HK-2 (cell line): ENCODE measurements at regions not wholly inside any gene's neighbourhood (a gene's known extent, or its start where the extent isn't known, plus 50 kb on each side); places are given as distances from the start of the nearest gene placed in this dataset.
"Not testable (repeated sequence)": the region's sequence is repeated elsewhere in the genome, so short reads cannot be mapped to it uniquely, and the experiment has no call there.

ENCODE experiments used
- DNase-seq: peaks from one replicate; pipeline ENCODE4 v3.0.0-alpha.2; 2018; ENCODE audit not compliant: unreplicated experiment

DNA sequence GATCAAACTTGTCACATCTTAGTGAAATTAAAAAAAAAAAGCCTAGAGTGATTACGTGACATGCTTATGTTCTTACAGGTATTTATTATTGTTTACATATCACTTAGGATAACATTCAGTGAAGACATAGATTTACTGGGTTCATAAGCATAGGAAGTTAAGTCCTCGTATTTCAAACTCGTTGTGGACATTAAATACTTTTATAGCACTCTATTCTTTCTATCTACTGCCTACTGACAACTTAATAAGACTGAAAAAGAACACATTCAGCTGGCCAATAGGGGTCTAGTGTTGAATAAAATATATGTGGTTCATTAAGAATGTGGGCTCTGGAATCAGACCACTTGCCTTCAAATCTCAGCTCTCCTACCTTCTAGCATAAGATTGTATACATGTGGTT lies 1927.4 kb downstream of the PCDH9 start:
- DNase-seq, result no peak

DNA sequence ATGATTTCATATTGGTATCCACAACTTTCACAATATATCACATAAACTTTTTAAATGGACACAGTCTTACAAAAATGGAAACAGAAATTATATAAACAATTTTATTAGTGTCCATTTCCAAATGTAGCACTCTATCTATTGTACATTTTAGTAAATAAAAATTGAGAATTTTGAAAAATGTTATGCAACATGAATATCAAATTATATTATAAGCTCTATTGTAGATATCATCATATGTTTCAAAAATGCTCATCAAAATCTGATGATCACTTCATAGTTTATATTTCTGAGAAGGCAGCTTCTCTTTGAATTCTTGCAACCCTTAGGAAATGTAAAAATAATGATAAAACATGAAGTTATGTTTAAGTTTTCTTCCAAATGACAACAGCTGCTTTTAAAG lies 1928.6 kb downstream of the PCDH9 start:
- no peak for DNase-seq

DNA sequence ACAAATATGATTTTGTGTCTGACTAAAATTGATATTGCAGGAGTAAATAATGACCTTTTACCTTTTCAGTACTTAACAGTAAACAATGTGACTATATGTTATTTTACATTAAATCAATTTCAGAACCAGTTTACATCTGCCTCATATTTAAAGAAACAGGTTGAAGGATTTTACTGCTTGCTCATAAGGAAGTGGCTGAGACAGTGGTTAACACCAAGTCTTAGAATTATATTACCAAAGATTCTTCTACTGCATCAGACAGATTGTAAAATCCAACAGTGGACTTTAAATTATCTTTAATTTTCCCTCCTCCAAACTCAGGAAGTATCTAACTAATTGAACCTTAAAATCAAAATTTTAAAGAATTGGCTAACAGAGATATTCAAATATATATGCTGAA lies 1929.9 kb downstream of the PCDH9 start:
- DNase-seq, result no peak

DNA sequence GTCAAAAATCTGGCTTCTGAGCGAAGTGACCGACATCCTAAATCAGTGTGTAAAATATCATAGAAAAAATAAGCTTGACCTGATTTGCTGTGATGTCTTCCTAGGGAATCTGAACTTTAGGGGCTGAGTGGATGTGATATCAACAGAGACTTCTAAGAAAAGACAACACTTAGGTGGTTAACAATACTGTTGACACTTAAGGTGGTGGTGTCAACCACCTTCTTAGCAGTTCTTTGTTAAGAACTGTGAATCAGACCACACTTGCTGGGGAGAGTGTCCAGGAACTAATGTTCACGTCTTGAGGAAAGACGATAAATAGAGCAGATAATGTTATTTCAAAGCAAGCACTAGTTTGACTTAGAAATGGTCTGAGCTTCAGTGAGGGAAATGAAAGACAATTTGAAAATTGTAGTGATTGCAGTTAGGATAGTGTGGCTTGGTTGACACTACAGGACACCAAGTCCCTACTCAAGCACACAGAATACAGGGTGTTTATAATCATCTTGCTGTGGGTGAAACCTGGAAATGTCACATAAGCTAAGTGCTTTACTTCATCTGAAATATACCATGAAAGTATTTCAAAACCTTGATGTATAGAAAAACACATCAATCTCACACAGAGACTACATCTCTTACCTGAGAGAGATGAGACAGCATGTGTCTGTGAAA lies 1936.5 kb downstream of the PCDH9 start:
- DNase-seq, result no peak

DNA sequence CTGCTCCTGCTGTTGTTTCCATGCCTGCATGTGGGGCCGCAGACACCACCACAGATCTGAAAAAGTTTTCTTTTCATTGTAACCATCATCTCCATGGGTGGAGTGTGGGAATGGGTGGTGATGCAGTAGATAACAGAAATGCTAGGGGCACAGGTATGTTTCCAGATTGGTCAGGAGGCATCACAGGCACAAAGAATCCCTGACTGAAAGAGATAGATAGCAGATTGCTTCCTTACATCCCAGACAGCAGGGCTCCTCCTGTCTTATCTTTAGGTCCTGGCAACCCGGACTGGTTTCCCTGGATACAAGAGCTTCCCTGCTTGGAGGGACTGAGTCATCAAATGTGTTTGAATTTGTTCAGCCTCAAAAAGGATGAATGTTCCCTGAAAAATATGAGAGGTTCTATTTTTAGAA lies 1937.6 kb downstream of the PCDH9 start:
- DNase-seq, result no peak

DNA sequence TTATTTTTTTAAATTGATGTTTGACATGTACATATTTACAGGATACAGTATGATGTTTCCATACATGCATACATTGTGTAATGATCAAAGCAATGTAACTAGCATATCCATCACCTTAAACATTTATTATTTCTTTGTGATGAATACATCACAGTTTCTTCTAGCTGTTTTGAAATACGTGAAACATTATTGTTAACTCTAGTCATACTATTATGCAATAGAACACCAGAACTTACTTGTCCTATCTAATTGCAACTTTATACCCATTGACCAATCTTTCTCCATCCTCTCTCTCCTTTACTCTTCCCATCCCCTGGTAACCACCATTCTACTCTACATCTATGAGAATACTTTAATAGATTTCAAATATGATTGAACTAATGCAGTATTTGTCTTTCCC lies 1942.7 kb downstream of the PCDH9 start:
- no peak for DNase-seq

DNA sequence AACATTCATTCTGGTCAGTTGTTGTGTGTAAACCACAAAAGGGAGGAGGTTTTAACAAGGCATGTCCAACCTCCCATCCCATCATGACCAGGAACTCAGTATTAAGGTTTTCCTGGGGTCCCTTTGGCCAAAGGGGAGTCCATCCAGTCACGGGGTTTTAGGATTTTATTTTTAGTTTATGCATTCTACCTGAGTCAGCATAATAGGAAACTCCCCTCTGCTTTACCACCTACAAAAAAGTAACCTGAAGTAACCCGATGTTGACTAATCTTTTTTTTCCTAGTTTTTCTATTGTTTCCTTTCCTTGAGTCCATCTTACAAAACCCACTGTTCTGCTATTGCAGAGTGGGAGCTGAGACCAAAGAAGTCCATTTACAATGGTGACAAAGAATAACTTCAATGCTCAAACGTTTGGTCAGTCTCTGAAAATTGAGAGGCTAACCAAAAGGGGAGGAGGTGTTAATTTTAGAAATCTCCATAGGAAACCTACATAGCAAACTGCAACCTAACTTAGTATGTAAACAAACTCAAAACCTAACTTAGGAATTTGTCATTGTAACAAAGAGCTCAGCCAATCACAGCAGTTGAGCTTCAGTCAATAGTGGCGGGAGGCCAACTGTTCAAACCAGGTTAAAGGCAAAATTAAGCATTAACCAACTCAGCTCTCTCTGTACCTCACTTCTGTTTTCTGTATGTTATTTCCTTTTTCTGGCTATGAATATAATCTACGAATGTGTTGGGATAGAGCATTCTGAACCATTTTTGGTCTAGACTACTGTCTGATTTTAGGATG lies 1954.1 kb downstream of the PCDH9 start:
- no peak for DNase-seq

DNA sequence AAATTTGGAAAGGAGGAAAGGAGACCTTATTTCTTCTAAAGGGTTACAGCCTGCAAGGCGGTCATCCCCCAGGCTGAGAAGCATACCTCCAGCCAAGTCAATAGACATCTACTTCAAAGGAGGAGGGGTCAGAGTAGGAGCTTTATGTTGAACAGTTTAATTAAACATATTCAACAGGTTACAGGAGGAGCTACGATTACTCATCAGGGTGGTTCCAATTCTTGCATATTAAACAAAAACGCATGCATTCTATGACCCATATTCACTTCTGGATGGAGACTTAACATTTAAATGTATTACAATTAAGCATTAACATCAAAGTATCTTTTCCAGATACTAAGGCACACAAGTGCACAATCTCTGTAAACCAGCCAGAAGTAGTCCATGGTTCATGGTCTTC lies 1955.0 kb downstream of the PCDH9 start:
- no peak for DNase-seq

DNA sequence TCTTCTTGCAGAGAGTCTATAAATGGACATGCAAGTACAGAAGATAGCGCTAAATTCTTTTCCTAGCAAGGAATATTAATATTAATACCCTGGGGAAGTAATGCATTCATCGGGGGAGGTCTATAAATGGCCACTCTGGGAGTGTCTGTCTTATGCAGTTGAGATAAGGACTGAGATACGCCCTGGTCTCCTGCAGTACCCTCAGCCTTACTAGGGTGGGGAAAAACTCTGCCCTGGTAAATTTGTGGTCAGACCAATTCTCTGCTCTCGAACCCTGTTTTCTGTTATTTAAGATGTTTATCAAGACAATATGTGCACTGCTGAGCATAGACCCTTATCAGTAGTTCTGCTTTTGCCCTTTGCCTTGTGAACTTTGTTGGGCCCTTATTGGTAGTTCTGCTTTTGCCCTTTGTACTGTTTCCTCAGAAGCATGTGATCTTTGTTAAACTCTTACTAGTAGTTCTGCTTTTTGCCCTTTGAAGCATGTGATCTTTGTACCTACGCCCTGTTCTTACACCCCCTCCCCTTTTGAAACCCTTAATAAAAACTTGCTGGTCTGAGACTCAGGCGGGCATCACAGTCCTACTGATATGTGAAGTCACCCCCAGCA lies 1956.2 kb downstream of the PCDH9 start:
- not testable (repeated sequence) for DNase-seq

DNA sequence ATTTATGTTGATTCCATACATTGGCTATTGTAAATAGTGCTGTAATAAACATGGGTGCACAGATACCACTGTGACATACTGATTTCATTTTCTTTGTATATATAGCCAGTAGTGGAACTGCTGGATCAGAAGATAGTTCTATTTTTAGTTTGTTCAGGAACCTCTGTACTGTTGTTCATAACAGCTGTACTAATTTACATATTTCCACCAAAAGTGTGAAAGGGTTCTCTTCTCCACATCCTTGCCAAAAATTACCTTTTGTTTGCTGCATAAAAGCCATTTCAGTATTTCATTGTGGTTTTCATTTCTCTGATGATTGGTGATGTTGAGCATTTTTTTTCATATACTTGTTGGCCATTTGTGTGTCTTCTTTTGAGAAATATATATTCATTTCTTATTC lies 1962.1 kb downstream of the PCDH9 start:
- DNase-seq, result no peak

DNA sequence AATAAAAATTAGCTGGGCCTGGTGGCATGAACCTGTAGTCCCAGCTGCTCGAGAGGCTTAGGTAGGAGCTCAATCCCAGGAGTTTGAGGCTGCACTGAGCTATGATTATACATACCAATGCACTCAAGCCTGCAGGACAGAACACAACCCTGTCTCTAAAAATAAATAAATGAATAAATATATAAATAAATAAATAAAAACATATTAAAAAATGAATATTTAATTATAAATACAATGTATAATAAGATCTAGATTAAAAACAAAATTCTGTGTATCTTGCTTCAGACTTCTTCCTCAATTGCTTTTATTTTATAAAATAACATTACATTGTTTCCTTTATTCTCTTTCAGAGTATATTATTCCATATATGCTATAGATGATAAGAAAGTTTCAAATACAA lies 1964.1 kb downstream of the PCDH9 start:
- no peak for DNase-seq

DNA sequence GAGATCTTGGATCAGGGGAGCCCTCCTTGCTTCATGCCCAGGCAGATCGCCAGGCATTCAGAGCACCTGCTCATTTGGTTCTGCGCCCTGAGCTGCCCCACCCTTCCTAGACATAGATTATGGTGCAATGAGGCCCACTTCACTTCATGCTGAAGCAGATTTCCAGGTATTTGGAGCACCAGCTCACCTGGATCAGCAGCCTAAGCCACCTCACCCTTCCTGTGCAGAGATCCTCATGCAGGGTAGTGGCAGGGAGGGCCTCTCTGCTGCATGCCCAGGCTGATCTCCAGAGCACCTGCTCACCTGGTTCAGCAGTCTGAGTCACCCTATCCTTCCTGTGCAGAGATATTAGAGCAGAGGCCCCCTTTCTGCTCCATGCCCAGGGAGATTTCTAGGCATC lies 1966.1 kb downstream of the PCDH9 start:
- no peak for DNase-seq

DNA sequence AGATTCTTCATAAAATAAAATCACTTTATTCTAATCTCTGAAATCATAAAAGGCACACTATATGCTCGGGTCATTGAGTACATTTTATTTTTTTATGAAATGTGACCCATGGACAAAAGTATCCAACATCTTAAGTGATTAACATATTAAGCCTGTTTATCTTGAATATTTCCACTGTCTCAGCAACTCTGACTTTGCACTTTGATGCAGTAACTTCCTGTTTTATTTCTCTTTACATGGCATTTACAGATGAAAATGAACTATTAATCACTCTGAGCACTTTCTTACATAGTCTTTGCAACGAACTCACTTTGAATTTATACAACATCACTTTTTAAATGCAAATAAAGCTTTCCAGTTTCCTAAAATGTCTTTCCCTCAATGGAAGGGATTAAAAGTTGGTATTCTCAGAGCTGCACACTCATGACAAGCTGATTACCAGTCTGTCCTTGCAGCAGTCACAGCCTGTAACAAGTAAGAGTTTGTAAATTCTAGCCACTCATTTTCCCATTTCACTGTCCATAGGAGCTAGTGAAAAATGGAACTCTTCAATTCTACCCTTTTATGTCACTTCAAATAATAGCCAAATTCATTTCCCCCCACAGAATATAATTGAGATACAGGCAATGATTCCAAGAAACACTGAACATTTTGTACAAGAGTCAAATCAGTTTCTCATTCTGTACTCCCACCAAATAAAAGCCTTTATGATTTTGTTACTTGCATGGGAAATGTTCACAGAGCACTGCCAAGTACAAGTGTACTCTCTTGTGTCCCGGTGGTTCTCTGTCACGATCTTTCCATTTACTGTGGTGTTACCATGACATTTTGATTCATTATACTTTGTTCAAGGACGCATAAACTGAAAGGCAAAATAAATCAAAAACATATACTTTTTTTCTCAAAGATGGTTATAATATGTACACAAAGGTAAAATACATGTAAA lies 1968.9 kb downstream of the PCDH9 start:
- no peak for DNase-seq

DNA sequence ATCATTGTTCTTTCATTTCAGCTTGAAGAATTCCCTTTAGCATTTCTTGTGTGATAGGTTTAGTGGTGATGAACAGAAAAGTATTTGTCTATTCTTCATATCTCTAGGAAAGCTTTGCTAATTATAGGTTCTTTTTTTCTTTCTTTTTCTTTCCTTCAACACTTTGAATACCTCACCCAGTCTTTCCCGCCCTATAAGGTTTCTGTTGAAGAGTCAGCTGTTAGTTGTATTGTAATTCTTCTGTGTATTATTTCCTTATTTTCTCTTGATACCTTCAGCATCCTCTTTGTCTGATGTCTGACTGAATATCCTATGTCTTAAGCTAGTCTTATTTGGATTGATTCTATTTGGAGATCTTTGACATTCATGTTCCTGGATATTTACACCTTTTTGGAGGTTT lies 1989.4 kb downstream of the PCDH9 start:
- no peak for DNase-seq

DNA sequence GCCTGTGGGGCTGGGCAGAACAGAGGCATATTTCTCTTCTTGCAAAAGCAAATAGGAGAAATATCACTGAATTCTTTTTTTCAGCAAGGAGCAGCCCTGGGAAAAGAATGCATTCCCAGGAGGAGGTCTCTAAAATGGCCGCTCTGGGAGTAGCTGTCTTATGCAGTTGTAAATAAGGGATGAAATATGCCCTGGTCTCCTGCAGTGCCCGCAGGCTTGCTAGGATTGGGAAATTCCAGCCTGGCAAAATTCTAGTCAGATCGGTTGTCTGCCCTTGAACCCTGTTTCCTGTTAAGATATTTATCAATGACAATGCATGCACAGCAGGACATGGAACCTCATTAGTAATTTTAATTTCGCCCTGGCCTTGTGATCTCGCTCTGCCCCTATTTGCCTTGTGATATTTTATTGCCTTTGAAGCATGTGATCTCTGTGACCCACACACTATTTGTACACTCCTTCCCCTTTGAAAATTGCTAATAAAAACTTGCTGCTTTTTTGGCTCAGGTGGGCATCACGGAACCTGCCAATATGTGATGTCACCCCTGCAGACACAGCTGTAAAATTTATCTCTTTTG lies 1993.2 kb downstream of the PCDH9 start:
- DNase-seq, result no peak

DNA sequence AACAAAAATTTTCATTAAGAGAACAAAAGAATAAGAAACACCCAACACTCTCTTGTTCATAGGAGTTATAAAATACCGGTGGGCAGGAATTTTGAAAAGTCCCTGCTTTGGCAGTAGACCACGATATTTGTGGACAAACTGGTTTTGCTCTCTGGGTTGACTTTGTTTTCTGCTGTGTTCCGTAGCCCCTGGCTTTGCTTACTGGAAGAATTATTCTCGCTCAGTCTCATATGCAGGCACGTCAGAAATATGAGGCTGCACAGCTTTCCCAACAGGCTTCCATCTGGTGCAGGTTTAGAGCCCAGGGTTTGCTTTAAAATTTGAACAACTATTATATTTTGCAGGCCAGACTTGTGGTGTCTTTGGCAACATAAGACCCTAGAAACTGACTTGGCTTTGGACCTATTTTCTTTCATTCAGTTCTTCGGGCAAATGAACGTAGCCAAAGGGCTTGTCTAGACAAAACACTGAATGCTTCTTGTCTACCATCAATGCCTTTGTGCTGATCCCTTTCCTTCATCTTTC lies 2012.6 kb downstream of the PCDH9 start:
- no peak for DNase-seq

DNA sequence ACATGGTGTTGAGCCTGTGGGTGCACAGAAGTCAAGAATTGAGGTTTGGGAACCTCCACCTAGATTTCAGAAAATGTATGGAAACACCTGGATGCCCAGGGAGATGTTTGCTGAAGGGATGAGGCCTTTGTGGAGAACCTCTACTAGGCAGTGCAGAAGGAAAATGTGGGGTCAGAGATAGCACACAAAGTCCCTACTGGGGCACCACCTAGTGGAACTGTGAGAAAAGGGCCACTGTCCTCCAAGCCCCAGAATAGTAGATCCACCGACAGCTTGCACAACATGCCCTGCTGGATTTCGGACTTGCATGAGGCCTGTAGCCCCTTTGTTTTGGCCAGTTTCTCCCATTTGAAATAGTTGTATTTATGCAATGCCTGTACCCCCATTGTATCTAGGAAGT lies 2027.3 kb downstream of the PCDH9 start:
- not testable (repeated sequence) for DNase-seq

DNA sequence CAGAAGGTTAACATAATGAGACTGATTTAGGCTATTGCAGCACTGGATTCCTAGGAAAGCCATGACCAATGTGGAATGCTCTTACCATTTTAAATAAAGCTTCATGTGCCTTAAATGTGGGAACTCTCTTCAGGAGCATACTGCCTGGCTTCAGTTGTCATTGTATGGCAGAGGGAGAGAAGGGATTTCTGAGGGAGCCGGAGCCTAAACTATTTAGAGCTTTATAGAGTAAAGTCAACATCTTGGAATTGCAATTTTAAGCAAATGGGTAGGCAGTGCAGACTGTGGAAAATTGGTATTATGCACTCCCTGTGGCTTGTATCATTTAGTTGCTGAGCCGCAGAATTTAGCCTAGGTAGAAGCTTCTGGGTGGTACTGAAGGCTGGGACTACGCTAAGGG lies 2041.4 kb downstream of the PCDH9 start:
- DNase-seq, result no peak

DNA sequence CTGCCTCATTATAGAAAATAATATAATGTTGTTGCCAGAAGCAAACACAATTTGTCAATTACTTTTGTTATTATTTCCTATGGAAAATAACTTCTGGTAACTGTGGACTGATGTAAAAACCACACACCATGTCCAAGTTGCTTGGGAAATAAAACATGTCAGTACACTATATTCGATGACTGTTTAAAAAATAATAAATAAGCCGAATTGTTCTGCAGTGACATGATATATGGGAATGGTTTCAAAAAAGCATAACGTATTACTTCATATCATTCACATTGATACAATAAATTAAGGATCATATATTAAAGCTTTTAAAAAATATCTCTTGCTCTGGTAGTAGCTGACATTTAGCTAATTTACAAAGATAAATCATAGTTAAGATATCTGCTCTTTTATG lies 2062.1 kb downstream of the PCDH9 start:
- no peak for DNase-seq

DNA sequence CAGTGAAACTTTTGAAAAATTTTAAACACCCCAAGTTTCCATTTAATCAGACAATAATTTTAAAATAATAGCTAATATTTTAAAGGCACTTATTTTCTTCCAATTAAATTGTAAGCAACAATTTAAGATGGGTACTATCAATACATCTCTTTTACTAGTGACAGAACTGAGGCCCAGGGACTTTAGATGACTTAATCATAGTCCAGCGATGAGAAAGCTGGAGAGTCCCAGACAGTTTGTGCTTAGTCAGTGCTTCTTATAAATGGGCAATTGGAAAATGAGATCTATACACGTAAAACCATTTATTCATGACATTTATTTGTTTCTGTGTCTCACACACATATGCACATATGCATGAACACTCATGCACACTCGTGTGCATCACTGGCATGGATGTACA lies 2063.5 kb downstream of the PCDH9 start:
- no peak for DNase-seq

DNA sequence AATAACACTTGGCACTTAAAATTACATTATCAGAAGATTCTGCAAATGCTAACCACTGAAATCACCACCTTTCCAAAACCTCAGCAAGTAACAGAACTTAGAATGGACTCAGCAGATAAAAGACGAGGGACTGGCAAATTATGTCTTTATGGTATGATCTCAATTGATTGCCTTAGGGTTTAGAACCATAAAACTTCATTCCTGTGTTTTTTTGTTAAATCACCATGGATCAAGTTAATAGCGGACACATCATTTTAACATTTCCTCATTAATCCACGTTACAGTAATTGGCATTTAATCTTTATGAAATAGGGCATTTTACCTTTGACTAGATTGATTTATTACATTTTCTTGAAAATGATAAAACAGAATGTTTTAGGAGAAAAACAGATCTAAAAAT lies 2070.3 kb downstream of the PCDH9 start:
- DNase-seq, result no peak
